ENCODE measurements at regions not wholly inside any gene's neighbourhood (a gene's known extent, or its start where the extent isn't known, plus 50 kb on each side); places are given as distances from the start of the nearest gene placed in this dataset.

DNA sequence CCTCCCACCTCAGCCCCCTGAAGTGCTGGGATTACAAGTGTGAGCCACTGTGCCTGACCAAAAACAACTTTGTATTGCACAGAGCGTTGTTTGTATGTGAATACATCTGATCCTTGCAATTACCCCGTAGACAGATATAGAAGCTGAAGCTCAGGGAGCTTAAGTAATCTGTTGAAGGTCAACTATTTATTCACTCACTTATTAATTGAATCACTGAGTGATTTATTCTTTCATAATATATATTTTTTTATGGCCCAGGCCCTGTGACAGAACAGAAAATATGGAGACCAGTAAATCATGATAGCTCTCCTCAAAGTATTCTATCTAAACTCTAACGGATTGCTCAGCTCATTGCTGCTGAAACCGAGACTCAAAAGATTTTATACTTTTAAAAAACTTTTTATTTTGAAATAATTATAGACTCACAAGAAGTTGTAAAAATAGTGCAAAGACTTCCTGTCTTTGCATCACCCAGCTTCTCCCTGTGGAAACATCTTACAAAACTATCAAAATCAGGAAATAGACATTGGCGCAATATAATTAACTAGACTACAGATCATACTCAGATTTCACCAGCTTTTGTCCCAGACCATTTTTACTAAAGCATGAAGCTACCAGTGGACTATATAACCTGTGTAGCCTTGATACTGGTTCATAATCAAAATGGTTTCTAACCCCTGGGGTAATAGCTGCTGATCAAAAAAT, 466.1 kb downstream of the PDCD6IP start:
- Histone ChIP-seq H3K4me3 (replicated peaks; ENCODE audit: insufficient read depth, low read length) (no peak overlapping the region), H3K27ac (replicated peaks) (no peak overlapping the region), H3K27me3 (ENCODE audit: insufficient read depth, poor library complexity, severe bottlenecking) (no peaks in the 10 kb centered on the region)
- no peak for TF ChIP-seq GABPA (IDR thresholded peaks at IDR 0.05; ENCODE audit: low read depth)
- TF ChIP-seq, protein P1, sequence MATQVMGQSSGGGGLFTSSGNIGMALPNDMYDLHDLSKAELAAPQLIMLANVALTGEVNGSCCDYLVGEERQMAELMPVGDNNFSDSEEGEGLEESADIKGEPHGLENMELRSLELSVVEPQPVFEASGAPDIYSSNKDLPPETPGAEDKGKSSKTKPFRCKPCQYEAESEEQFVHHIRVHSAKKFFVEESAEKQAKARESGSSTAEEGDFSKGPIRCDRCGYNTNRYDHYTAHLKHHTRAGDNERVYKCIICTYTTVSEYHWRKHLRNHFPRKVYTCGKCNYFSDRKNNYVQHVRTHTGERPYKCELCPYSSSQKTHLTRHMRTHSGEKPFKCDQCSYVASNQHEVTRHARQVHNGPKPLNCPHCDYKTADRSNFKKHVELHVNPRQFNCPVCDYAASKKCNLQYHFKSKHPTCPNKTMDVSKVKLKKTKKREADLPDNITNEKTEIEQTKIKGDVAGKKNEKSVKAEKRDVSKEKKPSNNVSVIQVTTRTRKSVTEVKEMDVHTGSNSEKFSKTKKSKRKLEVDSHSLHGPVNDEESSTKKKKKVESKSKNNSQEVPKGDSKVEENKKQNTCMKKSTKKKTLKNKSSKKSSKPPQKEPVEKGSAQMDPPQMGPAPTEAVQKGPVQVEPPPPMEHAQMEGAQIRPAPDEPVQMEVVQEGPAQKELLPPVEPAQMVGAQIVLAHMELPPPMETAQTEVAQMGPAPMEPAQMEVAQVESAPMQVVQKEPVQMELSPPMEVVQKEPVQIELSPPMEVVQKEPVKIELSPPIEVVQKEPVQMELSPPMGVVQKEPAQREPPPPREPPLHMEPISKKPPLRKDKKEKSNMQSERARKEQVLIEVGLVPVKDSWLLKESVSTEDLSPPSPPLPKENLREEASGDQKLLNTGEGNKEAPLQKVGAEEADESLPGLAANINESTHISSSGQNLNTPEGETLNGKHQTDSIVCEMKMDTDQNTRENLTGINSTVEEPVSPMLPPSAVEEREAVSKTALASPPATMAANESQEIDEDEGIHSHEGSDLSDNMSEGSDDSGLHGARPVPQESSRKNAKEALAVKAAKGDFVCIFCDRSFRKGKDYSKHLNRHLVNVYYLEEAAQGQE (IDR thresholded peaks at IDR 0.05; ENCODE audit: insufficient replicate concordance, low read depth): no peak
- TF ChIP-seq, protein P2, sequence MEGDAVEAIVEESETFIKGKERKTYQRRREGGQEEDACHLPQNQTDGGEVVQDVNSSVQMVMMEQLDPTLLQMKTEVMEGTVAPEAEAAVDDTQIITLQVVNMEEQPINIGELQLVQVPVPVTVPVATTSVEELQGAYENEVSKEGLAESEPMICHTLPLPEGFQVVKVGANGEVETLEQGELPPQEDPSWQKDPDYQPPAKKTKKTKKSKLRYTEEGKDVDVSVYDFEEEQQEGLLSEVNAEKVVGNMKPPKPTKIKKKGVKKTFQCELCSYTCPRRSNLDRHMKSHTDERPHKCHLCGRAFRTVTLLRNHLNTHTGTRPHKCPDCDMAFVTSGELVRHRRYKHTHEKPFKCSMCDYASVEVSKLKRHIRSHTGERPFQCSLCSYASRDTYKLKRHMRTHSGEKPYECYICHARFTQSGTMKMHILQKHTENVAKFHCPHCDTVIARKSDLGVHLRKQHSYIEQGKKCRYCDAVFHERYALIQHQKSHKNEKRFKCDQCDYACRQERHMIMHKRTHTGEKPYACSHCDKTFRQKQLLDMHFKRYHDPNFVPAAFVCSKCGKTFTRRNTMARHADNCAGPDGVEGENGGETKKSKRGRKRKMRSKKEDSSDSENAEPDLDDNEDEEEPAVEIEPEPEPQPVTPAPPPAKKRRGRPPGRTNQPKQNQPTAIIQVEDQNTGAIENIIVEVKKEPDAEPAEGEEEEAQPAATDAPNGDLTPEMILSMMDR (IDR thresholded peaks at IDR 0.05; ENCODE audit: insufficient read depth, low read length): no peak
- TF ChIP-seq POLR2AphosphoS5 (IDR thresholded peaks at IDR 0.05; ENCODE audit: low read depth): no peak
- TF ChIP-seq SPI1 (IDR thresholded peaks at IDR 0.05; ENCODE audit: borderline replicate concordance, low read depth): no peak
- no peak for DNase-seq (ENCODE audit: low read depth in 1 of 2, low spot score in 1 of 2)

DNA sequence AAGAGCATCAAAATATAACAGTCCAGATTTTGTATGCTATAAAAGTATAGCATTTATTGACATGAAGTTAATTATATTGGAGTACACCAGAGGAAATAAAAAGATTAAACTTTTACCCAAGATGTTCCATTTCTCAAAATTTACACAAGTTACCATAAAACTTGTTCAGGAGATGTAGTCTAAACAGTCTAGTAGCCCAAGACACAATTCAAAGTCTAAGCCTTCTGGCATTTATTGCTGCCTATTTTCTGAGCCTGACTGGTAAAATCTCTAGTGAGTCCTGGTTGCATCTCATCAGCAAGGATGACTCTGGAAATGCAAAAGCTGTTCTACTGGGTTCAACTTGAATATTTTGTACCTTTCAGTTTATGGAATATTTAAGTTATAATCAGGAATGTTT, 468.7 kb downstream of the PDCD6IP start:
- TF ChIP-seq SPI1 (IDR thresholded peaks at IDR 0.05; ENCODE audit: borderline replicate concordance, low read depth): no peak
- TF ChIP-seq, protein P1 (IDR thresholded peaks at IDR 0.05; ENCODE audit: insufficient replicate concordance, low read depth): no peak
- no peak for TF ChIP-seq POLR2AphosphoS5 (IDR thresholded peaks at IDR 0.05; ENCODE audit: low read depth)
- TF ChIP-seq, protein P2 (IDR thresholded peaks at IDR 0.05; ENCODE audit: insufficient read depth, low read length): no peak
- no peak for TF ChIP-seq GABPA (IDR thresholded peaks at IDR 0.05; ENCODE audit: low read depth)
- DNase-seq (ENCODE audit: low read depth in 1 of 2, low spot score in 1 of 2): no peak
- H3K27ac ChIP-seq (replicated peaks): no peak overlapping the region
- no peaks in the 10 kb centered on the region for H3K27me3 ChIP-seq (ENCODE audit: insufficient read depth, poor library complexity, severe bottlenecking)
- no peak overlapping the region for H3K4me3 ChIP-seq (replicated peaks; ENCODE audit: insufficient read depth, low read length)

DNA sequence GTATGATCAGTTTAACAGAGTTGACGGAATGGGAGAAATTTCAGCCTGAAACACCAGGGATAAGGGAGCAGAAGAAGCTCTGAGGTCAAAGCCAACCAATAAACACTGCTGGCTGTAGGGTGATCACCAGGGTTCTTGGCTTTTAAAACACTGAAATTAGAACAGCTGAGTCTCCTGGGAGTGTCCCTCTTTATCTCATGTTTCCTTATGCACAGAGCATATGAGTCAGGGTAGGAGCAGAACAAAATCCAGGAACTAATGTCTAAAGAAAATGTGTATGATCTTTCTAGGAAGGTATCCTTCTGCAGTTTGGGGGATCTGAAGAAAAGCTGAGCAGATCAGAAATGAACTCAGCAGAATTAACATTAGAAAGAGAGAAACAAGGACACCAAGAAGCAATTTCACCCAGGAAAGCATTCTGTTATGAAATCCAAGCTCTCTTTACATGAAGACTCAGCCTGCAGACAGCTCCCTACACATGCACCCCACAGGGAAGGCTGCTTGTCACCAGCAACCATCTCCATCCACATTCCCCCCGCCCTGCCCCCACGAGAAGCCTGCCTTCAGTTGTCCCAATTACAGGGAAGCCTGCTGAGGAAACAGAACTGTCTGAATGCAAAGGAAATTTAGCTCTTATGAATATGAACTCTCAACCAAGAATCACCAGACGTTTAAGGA, 469.7 kb downstream of the PDCD6IP start:
- H3K27ac ChIP-seq (replicated peaks): no peak overlapping the region
- no peaks in the 10 kb centered on the region for H3K27me3 ChIP-seq (ENCODE audit: insufficient read depth, poor library complexity, severe bottlenecking)
- no peak for DNase-seq (ENCODE audit: low read depth in 1 of 2, low spot score in 1 of 2)
- no peak overlapping the region for H3K4me3 ChIP-seq (replicated peaks; ENCODE audit: insufficient read depth, low read length)
- TF ChIP-seq SPI1 (IDR thresholded peaks at IDR 0.05; ENCODE audit: borderline replicate concordance, low read depth): no peak
- TF ChIP-seq, protein P2 (IDR thresholded peaks at IDR 0.05; ENCODE audit: insufficient read depth, low read length): no peak
- no peak for TF ChIP-seq GABPA (IDR thresholded peaks at IDR 0.05; ENCODE audit: low read depth)
- no peak for TF ChIP-seq POLR2AphosphoS5 (IDR thresholded peaks at IDR 0.05; ENCODE audit: low read depth)
- TF ChIP-seq, protein P1 (IDR thresholded peaks at IDR 0.05; ENCODE audit: insufficient replicate concordance, low read depth): no peak

Data from HL-60 (cell line).